H9 (cell line): ENCODE measurements at regions not wholly inside any gene's neighbourhood (a gene's known extent, or its start where the extent isn't known, plus 50 kb on each side); places are given as distances from the start of the nearest gene placed in this dataset.

Experiments
- DNase-seq: peaks from one replicate; pipeline ENCODE4 v3.0.0-alpha.2; 2017
- H2AFZ ChIP-seq: one replicate; pipeline ENCODE4 v1.6.1; 2013; ENCODE audit warnings: mild to moderate bottlenecking, low read length, control low read depth, moderate library complexity
- H2AK5ac ChIP-seq: 2 replicates; pipeline ENCODE4 v1.6.1; 2013; ENCODE audit warnings: low read length, control low read depth, mixed read lengths; ENCODE audit not compliant: insufficient read length
- H2BK120ac ChIP-seq: one replicate; pipeline ENCODE4 v1.6.1; 2013; ENCODE audit warnings: low read depth, mild to moderate bottlenecking, low read length, control low read depth, inconsistent platforms; ENCODE audit not compliant: poor library complexity, severe bottlenecking
- H2BK12ac ChIP-seq: 2 replicates; pipeline ENCODE4 v1.6.1; 2013; ENCODE audit warnings: low read length, control low read depth, mixed read lengths, low read depth; ENCODE audit not compliant: insufficient read length
- H2BK15ac ChIP-seq: 2 replicates; pipeline ENCODE4 v1.6.1; 2013; ENCODE audit warnings: low read depth, low read length, control low read depth
- H2BK20ac ChIP-seq: one replicate; pipeline ENCODE4 v1.6.1; 2013; ENCODE audit warnings: low read depth, mild to moderate bottlenecking, low read length, control low read depth, inconsistent platforms; ENCODE audit not compliant: poor library complexity, severe bottlenecking
- H2BK5ac ChIP-seq: 2 replicates; pipeline ENCODE4 v1.6.1; 2013; ENCODE audit warnings: low read length, control low read depth, mixed read lengths; ENCODE audit not compliant: insufficient read length
- H3K14ac ChIP-seq: 2 replicates; pipeline ENCODE4 v1.6.1; 2013; ENCODE audit warnings: low read length, control low read depth; ENCODE audit not compliant: insufficient read depth
- H3K18ac ChIP-seq: 2 replicates; pipeline ENCODE4 v1.6.1; 2013; ENCODE audit warnings: low read depth, mild to moderate bottlenecking, mixed read lengths, low read length, control low read depth; ENCODE audit not compliant: insufficient read length
- H3K23ac ChIP-seq: 2 replicates; pipeline ENCODE4 v1.6.1; 2013; ENCODE audit warnings: low read length, control low read depth, mixed read lengths, low read depth; ENCODE audit not compliant: insufficient read length
- H3K23me2 ChIP-seq: 2 replicates; pipeline ENCODE4 v1.6.1; 2013; ENCODE audit warnings: low read depth, mild to moderate bottlenecking, mixed read lengths, low read length, control low read depth; ENCODE audit not compliant: insufficient read length, poor library complexity, severe bottlenecking
- H3K27ac ChIP-seq: 2 replicates; pipeline ENCODE4 v1.5.1; 2013; ENCODE audit warnings: low read length, control low read depth, mixed read lengths, low read depth; ENCODE audit not compliant: insufficient read length
- H3K27me3 ChIP-seq: 2 replicates; pipeline ENCODE4 v1.6.1; 2013; ENCODE audit warnings: low read length, control low read depth, inconsistent platforms; ENCODE audit not compliant: insufficient read depth
- H3K4ac ChIP-seq: 2 replicates; pipeline ENCODE4 v1.6.1; 2013; ENCODE audit warnings: low read depth, mild to moderate bottlenecking, control low read depth, inconsistent platforms, low read length, moderate library complexity
- H3K4me1 ChIP-seq: 2 replicates; pipeline ENCODE4 v1.6.1; 2013; ENCODE audit warnings: low read length, control low read depth, inconsistent platforms; ENCODE audit not compliant: insufficient read depth
- H3K4me2 ChIP-seq: 2 replicates; pipeline ENCODE4 v1.6.1; 2013; ENCODE audit warnings: low read length, control low read depth, mixed read lengths; ENCODE audit not compliant: insufficient read length, insufficient read depth
- H3K56ac ChIP-seq: 2 replicates; pipeline ENCODE4 v1.6.1; 2013; ENCODE audit warnings: low read depth, mild to moderate bottlenecking, mixed read lengths, low read length, control low read depth; ENCODE audit not compliant: insufficient read length
- H3K79me1 ChIP-seq: 2 replicates; pipeline ENCODE4 v1.6.1; 2013; ENCODE audit warnings: low read depth, mild to moderate bottlenecking, moderate library complexity, low read length, control low read depth, inconsistent platforms; ENCODE audit not compliant: insufficient read depth, poor library complexity, severe bottlenecking
- H3K79me2 ChIP-seq: 2 replicates; pipeline ENCODE4 v1.6.1; 2013; ENCODE audit warnings: low read length, control low read depth, inconsistent platforms; ENCODE audit not compliant: insufficient read depth
- H3K9ac ChIP-seq: 2 replicates; pipeline ENCODE4 v1.6.1; 2013; ENCODE audit warnings: low read length, control low read depth, mixed read lengths; ENCODE audit not compliant: insufficient read length; ENCODE audit errors: extremely low read depth
- H3K9me3 ChIP-seq: one replicate; pipeline ENCODE4 v1.6.1; 2013; ENCODE audit warnings: low read depth, low read length, inconsistent platforms; ENCODE audit not compliant: control insufficient read depth
- H3T11ph ChIP-seq: one replicate; pipeline ENCODE4 v1.6.1; 2013; ENCODE audit warnings: mild to moderate bottlenecking, low read length, control low read depth, inconsistent platforms
- H4K20me1 ChIP-seq: one replicate; pipeline ENCODE4 v1.6.1; 2013; ENCODE audit not compliant: control insufficient read depth, insufficient read length, insufficient read depth
- H4K5ac ChIP-seq: 2 replicates; pipeline ENCODE4 v1.6.1; 2013; ENCODE audit warnings: low read depth, mild to moderate bottlenecking, mixed read lengths, low read length, control low read depth; ENCODE audit not compliant: insufficient read length
- H4K8ac ChIP-seq: replicated peaks from 2 replicates; pipeline ENCODE4 v1.6.1; 2013; ENCODE audit warnings: low read length, control low read depth, mixed read lengths, low read depth; ENCODE audit not compliant: insufficient read length
- H4K91ac ChIP-seq: 2 replicates; pipeline ENCODE4 v1.6.1; 2013; ENCODE audit warnings: low read depth, mild to moderate bottlenecking, moderate library complexity, mixed read lengths, low read length, control low read depth; ENCODE audit not compliant: insufficient read length
- H3K27ac Mint-ChIP-seq, 3 experiments: 2 replicates in 2 of 3; 3 replicates in 1 of 3; pipeline ENCODE4 v1.8.0; 2020 to 2021; ENCODE audit warnings: mixed read lengths in 3 of 3, mild to moderate bottlenecking in 1 of 3, moderate library complexity in 1 of 3
- H3K27me3 Mint-ChIP-seq: 2 replicates; pipeline ENCODE4 v1.8.0; 2021; ENCODE audit warnings: low read depth, mild to moderate bottlenecking, moderate library complexity, mixed read lengths
- H3K36me3 Mint-ChIP-seq, 3 experiments: 2 replicates in 2 of 3; 3 replicates in 1 of 3; pipeline ENCODE4 v1.8.0; 2020 to 2021; ENCODE audit warnings: low read depth in 3 of 3, mixed read lengths in 3 of 3; ENCODE audit not compliant: insufficient read depth in 1 of 3
- H3K4me1 Mint-ChIP-seq, 2 experiments: 2 replicates each; pipeline ENCODE4 v1.8.0; 2020; ENCODE audit warnings: mixed read lengths in 2 of 2
- H3K4me3 Mint-ChIP-seq, 2 experiments: 2 replicates in 1 of 2; 3 replicates in 1 of 2; pipeline ENCODE4 v1.8.0; 2020 to 2021; ENCODE audit warnings: mild to moderate bottlenecking in 2 of 2, mixed read lengths in 2 of 2, moderate library complexity in 1 of 2
- H3K9me3 Mint-ChIP-seq, 2 experiments: 2 replicates in 1 of 2; 3 replicates in 1 of 2; pipeline ENCODE4 v1.8.0; 2020; ENCODE audit warnings: mild to moderate bottlenecking in 2 of 2, mixed read lengths in 2 of 2, moderate library complexity in 1 of 2
- WGBS: extraction: QIAGEN DNeasy Blood & Tissue Kit; methylation state at CpG from one replicate; pipeline ENCODE4 v1.1.7; 2013; ENCODE audit warnings: missing lambda C conversion rate, low lambda C conversion rate, mixed read lengths; ENCODE audit not compliant: insufficient read length; ENCODE audit errors: extremely low coverage; 5-methylcytosine and 5-hydroxymethylcytosine counted together
- TF ChIP-seq, protein P1 (sequence below): fragments of 200-600 bp; sonication (generic); conservative IDR thresholded peaks from 3 replicates; pipeline ENCODE4 v1.8.0; 2021; ENCODE audit warnings: antibody characterized with exemption, mild to moderate bottlenecking

GRCh38 chr16:60310846-60311445 lies 1576.8 kb upstream of the GOT2 start:
- WGBS, result no CpG with 5 or more reads among the region's 1 CpG
- DNase-seq, result no peak
- no peak overlapping the region for H3K56ac ChIP-seq
- H3K4me3 Mint-ChIP-seq, result no peak overlapping the region
- no peaks in the 10 kb centered on the region for H3K27me3 Mint-ChIP-seq
- no peak overlapping the region for H2AK5ac ChIP-seq
- H3K14ac ChIP-seq, result no peak overlapping the region
- no peak overlapping the region for H3T11ph ChIP-seq
- no peak overlapping the region for H2BK15ac ChIP-seq
- H3K27ac ChIP-seq, result no peak overlapping the region
- no peak overlapping the region for H3K4me2 ChIP-seq
- no peak overlapping the region for H2BK120ac ChIP-seq
- no peaks in the 10 kb centered on the region for H3K4me1 ChIP-seq
- no peaks in the 10 kb centered on the region; a peak in 1 of 7 replicates for H3K36me3 Mint-ChIP-seq
- no peak overlapping the region for H3K4ac ChIP-seq
- no peak overlapping the region for H3K18ac ChIP-seq
- no peaks in the 10 kb centered on the region for H4K20me1 ChIP-seq
- H4K8ac ChIP-seq, result no peak overlapping the region
- H4K91ac ChIP-seq, result no peak overlapping the region
- no peak overlapping the region for H2BK5ac ChIP-seq
- H3K27me3 ChIP-seq, result no peaks in the 10 kb centered on the region
- H2BK12ac ChIP-seq, result no peak overlapping the region
- no peaks in the 10 kb centered on the region for H3K79me2 ChIP-seq
- no peaks in the 10 kb centered on the region for H3K79me1 ChIP-seq
- H3K23me2 ChIP-seq, result no peaks in the 10 kb centered on the region
- H3K23ac ChIP-seq, result no peak overlapping the region
- peaks cover 29 to 40% of the 10 kb centered on the region in 2 experiments for H3K4me1 Mint-ChIP-seq
- no peak overlapping the region for H2AFZ ChIP-seq
- H3K27ac Mint-ChIP-seq, result peak overlapping the region in 2 of 3 experiments; percentile 42 to 68; a peak in 2 of 7 replicates
- H3K9ac ChIP-seq, result no peak overlapping the region
- TF ChIP-seq, protein P1, sequence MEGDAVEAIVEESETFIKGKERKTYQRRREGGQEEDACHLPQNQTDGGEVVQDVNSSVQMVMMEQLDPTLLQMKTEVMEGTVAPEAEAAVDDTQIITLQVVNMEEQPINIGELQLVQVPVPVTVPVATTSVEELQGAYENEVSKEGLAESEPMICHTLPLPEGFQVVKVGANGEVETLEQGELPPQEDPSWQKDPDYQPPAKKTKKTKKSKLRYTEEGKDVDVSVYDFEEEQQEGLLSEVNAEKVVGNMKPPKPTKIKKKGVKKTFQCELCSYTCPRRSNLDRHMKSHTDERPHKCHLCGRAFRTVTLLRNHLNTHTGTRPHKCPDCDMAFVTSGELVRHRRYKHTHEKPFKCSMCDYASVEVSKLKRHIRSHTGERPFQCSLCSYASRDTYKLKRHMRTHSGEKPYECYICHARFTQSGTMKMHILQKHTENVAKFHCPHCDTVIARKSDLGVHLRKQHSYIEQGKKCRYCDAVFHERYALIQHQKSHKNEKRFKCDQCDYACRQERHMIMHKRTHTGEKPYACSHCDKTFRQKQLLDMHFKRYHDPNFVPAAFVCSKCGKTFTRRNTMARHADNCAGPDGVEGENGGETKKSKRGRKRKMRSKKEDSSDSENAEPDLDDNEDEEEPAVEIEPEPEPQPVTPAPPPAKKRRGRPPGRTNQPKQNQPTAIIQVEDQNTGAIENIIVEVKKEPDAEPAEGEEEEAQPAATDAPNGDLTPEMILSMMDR, result no peak
- no peak overlapping the region for H4K5ac ChIP-seq
- no peaks in the 10 kb centered on the region; a peak in 1 of 5 replicates for H3K9me3 Mint-ChIP-seq
- no peak overlapping the region for H2BK20ac ChIP-seq
- no peaks in the 10 kb centered on the region for H3K9me3 ChIP-seq
